ENCODE measurements at regions not wholly inside any gene's neighbourhood (a gene's known extent, or its start where the extent isn't known, plus 50 kb on each side); places are given as distances from the start of the nearest gene placed in this dataset.

DNA sequence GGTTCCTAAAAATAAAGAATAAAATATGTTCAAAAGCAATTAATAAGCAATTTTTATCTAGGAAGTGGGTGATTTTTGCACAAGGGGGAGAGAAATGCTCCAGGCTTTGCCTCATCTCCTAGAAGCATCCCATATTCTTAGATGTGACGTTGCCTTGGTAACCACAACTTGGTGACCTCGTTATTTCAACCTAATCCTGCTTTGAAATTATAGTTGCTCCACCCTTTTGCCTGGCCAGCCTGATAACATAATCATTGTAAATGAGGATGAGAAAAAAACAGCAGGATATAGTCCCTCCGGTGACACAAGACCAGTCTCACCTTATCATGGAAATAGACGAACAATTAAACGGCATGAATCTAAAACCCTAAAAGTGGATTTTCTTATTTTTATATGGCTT is 194.4 kb downstream of the QDPR start:
- TF ChIP-seq, protein P1, sequence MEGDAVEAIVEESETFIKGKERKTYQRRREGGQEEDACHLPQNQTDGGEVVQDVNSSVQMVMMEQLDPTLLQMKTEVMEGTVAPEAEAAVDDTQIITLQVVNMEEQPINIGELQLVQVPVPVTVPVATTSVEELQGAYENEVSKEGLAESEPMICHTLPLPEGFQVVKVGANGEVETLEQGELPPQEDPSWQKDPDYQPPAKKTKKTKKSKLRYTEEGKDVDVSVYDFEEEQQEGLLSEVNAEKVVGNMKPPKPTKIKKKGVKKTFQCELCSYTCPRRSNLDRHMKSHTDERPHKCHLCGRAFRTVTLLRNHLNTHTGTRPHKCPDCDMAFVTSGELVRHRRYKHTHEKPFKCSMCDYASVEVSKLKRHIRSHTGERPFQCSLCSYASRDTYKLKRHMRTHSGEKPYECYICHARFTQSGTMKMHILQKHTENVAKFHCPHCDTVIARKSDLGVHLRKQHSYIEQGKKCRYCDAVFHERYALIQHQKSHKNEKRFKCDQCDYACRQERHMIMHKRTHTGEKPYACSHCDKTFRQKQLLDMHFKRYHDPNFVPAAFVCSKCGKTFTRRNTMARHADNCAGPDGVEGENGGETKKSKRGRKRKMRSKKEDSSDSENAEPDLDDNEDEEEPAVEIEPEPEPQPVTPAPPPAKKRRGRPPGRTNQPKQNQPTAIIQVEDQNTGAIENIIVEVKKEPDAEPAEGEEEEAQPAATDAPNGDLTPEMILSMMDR (optimal IDR thresholded peaks at IDR 0.05 in 1 of 3, IDR thresholded peaks at IDR 0.05 in 1 of 3, conservative IDR thresholded peaks at IDR 0.05 in 1 of 3; ENCODE audit: extremely low read depth in 1 of 3, insufficient read depth in 2 of 3, low read length in 3 of 3): no peak
- no peak for TF ChIP-seq EZH2 (IDR thresholded peaks at IDR 0.05; ENCODE audit: low read length)

Measured in keratinocyte (primary cell).